ENCODE measurements at regions not wholly inside any gene's neighbourhood (a gene's known extent, or its start where the extent isn't known, plus 50 kb on each side); places are given as distances from the start of the nearest gene placed in this dataset.

- DNase-seq (ENCODE audit: low spot score) = no peak
- TF ChIP-seq CTCF (IDR thresholded peaks at IDR 0.05) = no peak
- Histone ChIP-seq H3K4me1 (no peaks in the 10 kb centered on the region), H3K27ac (no peak overlapping the region), H3K27me3 (no peaks in the 10 kb centered on the region), H3K36me3 (no peaks in the 10 kb centered on the region), H3K9me3 (no peaks in the 10 kb centered on the region), H3K4me3 (no peak overlapping the region)
Measured at GRCh38 chr10:63783882-63784281, 262.7 kb downstream of the REEP3 start.

DNA sequence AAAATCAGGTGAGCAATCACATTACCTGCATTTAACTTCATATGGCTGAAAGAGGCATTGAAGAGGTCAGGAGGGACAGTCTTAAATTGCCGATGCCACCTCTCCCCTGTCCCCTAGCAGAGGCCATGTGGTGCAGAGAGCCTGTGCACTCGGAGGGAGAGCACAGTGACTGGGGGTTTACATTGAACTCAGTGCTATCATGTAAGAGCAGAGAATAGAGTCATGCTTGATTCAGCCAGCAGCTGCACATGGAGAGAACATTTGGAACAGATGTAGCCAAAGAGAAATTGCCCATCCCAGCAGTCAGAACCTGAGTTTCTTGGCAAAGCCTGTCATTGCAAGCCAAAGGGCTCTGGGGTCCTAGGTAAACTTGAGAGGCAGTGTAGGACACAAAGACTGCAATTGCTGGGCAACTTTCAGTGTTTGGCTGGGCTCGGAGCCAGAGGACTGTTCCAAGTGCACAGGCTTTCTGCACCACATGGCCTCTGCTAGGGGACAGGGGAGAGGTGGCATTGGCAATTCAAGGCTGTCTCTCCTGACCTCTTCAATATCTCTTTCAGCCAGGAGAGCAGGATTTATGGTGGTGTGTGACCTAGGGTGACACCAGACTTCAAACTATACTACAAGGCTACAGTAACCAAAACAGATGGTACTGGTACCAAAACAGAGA lies 267.1 kb downstream of the REEP3 start:
- no peak overlapping the region for H3K27ac ChIP-seq
- no peak for DNase-seq (ENCODE audit: low spot score)
- no peaks in the 10 kb centered on the region for H3K4me1 ChIP-seq
- H3K36me3 ChIP-seq = no peaks in the 10 kb centered on the region
- no peak for TF ChIP-seq CTCF (IDR thresholded peaks at IDR 0.05)
- H3K27me3 ChIP-seq = no peaks in the 10 kb centered on the region
- no peaks in the 10 kb centered on the region for H3K9me3 ChIP-seq
- H3K4me3 ChIP-seq = no peak overlapping the region

DNA sequence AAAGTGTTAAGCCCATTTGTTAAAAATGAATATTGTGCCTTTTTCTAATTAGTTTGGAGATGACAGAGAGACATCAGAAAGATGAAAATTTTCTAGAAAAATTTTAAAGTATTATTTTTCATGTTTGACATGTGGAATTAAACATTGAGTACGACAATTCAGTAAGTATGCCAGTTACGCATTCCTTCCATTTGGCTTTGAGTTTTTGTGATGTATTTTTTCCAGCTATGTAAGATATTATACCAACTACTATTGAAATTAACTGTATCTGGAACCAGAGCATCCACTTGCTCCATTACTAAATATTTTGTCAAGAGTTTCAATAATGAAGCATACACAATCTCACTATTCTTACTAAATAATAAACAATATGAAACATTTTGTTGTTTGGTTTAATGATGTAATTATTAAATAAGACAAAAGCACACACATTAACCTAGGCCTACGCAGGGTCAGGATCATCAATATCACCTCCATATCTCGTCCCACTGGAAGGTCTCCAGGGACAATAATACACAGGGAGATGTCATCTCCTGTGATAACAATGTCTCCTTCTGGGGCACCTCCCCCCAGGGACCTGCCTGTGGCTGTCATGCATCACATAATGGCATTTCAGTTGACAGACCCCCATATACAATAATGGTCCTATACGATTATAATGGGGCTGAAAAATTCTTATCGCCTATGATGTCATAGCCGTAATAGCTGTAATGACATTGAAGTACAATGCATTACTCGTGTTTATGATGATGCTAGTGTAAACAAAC lies 274.1 kb downstream of the REEP3 start:
- no peak for TF ChIP-seq CTCF (IDR thresholded peaks at IDR 0.05)
- Histone ChIP-seq H3K9me3 (no peaks in the 10 kb centered on the region), H3K27ac (no peak overlapping the region), H3K36me3 (no peaks in the 10 kb centered on the region), H3K4me3 (no peak overlapping the region), H3K4me1 (peaks cover 0 to 9% of the 10 kb centered on the region in 2 donors), H3K27me3 (no peaks in the 10 kb centered on the region)
- no peak for DNase-seq (ENCODE audit: low spot score)

DNA sequence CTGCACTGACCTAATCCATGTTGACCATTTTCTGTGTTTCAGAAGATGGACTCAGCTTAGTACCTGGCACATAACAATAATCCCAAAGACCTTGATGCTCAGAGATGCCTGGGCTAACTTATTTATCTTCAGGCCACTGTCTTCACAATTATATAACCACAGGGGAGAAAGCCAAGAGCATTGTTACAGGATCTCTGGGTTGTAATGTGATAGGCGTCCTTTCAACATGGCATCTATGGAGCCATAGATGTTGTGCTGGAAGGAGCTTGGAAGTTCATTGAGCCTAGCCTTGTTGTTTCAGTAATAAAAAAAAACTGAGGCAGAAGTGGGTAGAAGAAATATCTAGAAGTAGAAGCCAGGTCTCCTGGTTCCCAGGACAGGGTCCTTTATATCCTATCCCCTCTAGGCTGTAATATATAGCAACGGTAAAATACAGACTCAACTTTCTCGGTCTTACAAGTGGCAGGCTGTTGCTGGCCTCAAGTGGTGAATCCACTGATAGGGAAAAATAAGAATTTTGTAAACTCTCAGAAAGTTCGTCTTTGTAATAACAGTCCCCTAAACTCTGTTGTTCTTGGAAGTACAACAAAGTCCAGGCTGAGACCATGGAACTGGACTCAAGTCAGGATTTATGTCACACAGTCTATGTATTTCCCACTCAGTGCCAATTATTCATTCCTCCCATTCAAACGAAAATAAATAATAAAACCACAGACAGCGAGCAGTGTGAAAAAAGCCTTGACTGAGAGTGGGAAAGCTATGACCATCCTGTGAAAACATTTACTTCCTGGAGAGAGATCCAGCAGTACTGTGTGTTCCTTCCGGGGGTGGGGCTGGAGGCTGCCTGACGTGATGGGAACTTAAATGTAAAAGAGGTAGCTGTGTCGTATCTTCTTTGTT lies 277.6 kb downstream of the REEP3 start:
- no peaks in the 10 kb centered on the region for H3K27me3 ChIP-seq
- peak overlapping the region in 1 of 2 donors; percentile 0 for H3K4me3 ChIP-seq
- H3K27ac ChIP-seq = peak overlapping the region; percentile 61 to 66
- TF ChIP-seq CTCF (IDR thresholded peaks at IDR 0.05) = peak in 1 of 2 donors; percentile 35
- H3K4me1 ChIP-seq = peaks cover 0 to 19% of the 10 kb centered on the region in 2 donors
- peak; percentile 91 for DNase-seq (ENCODE audit: low spot score)
- no peaks in the 10 kb centered on the region for H3K36me3 ChIP-seq
- H3K9me3 ChIP-seq = no peaks in the 10 kb centered on the region

DNA sequence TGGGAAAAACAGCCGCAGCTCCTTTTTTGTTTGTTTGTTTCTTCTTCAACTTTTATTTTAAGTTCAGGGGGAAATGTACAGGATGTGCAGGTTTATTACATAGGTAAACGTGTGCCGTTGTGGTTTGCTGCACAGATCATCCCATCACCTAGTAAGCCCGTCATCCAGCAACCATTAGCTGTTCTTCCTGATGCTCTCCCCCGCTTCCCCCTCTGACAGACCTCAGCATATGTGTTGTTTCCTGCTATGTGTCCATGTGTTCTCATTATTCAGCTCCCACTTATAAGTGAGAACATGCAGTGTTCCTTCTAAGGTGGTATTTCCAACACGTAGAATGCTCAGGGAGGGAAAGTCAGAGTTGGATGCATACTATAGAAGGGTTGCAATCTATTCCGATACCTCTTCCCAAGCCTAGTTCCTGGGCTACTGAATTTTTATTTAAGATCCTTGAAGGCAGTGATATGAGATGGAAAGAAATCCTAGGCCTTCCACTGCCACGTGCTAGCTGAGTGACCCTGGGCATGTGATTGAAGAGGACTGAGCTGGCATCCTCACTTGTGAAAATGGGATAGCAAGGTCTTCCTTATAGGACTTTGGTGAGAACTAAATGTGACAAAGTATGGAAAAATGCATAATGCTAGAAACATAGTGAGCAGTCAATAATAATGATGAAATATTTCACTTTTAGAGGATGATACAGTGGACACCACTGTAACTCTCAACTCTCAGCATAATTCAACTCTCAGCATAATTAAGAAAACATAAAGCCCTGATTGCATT lies 278.5 kb downstream of the REEP3 start:
- peaks cover 0 to 19% of the 10 kb centered on the region in 2 donors for H3K4me1 ChIP-seq
- H3K27me3 ChIP-seq = no peaks in the 10 kb centered on the region
- H3K36me3 ChIP-seq = no peaks in the 10 kb centered on the region
- TF ChIP-seq CTCF (IDR thresholded peaks at IDR 0.05) = no peak
- no peaks in the 10 kb centered on the region for H3K9me3 ChIP-seq
- peak overlapping the region in 1 of 2 donors; percentile 0 for H3K4me3 ChIP-seq
- no peak for DNase-seq (ENCODE audit: low spot score)
- H3K27ac ChIP-seq = peak overlapping the region; percentile 28 to 61
